IgD-negative memory B cell (primary cell): ENCODE measurements at regions not wholly inside any gene's neighbourhood (a gene's known extent, or its start where the extent isn't known, plus 50 kb on each side); places are given as distances from the start of the nearest gene placed in this dataset.
"Not testable (repeated sequence)": the region's sequence is repeated elsewhere in the genome, so short reads cannot be mapped to it uniquely, and the experiment has no call there.

ENCODE experiments used
- H3K27ac Mint-ChIP-seq, 3 donors: one replicate each; pipeline ENCODE4 v1.8.0; 2020 to 2022; ENCODE audit warnings: mild to moderate bottlenecking in 3 of 3, mixed read lengths in 3 of 3, moderate library complexity in 1 of 3
- H3K27me3 Mint-ChIP-seq: one replicate; pipeline ENCODE4 v1.8.0; 2021; ENCODE audit warnings: mixed read lengths
- H3K36me3 Mint-ChIP-seq: one replicate; pipeline ENCODE4 v1.8.0; 2020; ENCODE audit warnings: mild to moderate bottlenecking, mixed read lengths
- H3K4me1 Mint-ChIP-seq, 3 donors: one replicate each; pipeline ENCODE4 v1.8.0; 2020 to 2022; ENCODE audit warnings: mixed read lengths in 3 of 3, mild to moderate bottlenecking in 1 of 3
- H3K4me3 Mint-ChIP-seq, 4 donors: one replicate each; pipeline ENCODE4 v1.8.0; 2020 to 2022; ENCODE audit warnings: mild to moderate bottlenecking in 4 of 4, mixed read lengths in 4 of 4, moderate library complexity in 3 of 4
- H3K9me3 Mint-ChIP-seq, 3 donors: one replicate each; pipeline ENCODE4 v1.8.0; 2020 to 2021; ENCODE audit warnings: mixed read lengths in 3 of 3, mild to moderate bottlenecking in 1 of 3

- Mint-ChIP-seq H3K27me3 (no peaks in the 10 kb centered on the region), H3K27ac (peak overlapping the region in 1 of 3 donors; percentile 78), H3K4me3 (no peak overlapping the region), H3K9me3 (peaks cover 0 to 3% (median 0%) of the 10 kb centered on the region in 3 donors), H3K4me1 (no peaks in the 10 kb centered on the region), H3K36me3 (peaks cover 2% of the 10 kb centered on the region)
Measured at GRCh38 chr7:106590209-106590816, 70.6 kb downstream of the CCDC71L start.

- Mint-ChIP-seq H3K4me3 (no peak overlapping the region), H3K36me3 (peaks cover 2% of the 10 kb centered on the region), H3K9me3 (peaks cover 0 to 3% (median 0%) of the 10 kb centered on the region in 3 donors), H3K4me1 (no peaks in the 10 kb centered on the region), H3K27me3 (no peaks in the 10 kb centered on the region), H3K27ac (no peak overlapping the region)
Measured at GRCh38 chr7:106589198-106589879, 71.6 kb downstream of the CCDC71L start.

- Mint-ChIP-seq H3K27me3 (no peaks in the 10 kb centered on the region), H3K4me3 (no peak overlapping the region)
Measured at GRCh38 chr7:106588422-106589197, 72.3 kb downstream of the CCDC71L start.

GRCh38 chr7:106584914-106585759 lies 75.8 kb downstream of the CCDC71L start:
- no peaks in the 10 kb centered on the region for H3K4me1 Mint-ChIP-seq
- H3K4me3 Mint-ChIP-seq, result no peak overlapping the region
- no peak overlapping the region for H3K27ac Mint-ChIP-seq
- peaks cover 0 to 4% (median 2%) of the 10 kb centered on the region in 3 donors for H3K9me3 Mint-ChIP-seq
- H3K27me3 Mint-ChIP-seq, result no peaks in the 10 kb centered on the region
- H3K36me3 Mint-ChIP-seq, result peaks cover 6% of the 10 kb centered on the region

More at GRCh38 chr7:106588422-106589197, 72.3 kb downstream of the CCDC71L start:
- H3K9me3 Mint-ChIP-seq, result peaks cover 0 to 6% (median 2%) of the 10 kb centered on the region in 3 donors
- peaks cover 2% of the 10 kb centered on the region for H3K36me3 Mint-ChIP-seq
- no peak overlapping the region for H3K27ac Mint-ChIP-seq
- H3K4me1 Mint-ChIP-seq, result no peaks in the 10 kb centered on the region

GRCh38 chr7:106583706-106584690 lies 77.0 kb downstream of the CCDC71L start:
- no peak overlapping the region for H3K4me3 Mint-ChIP-seq
- H3K4me1 Mint-ChIP-seq, result no peaks in the 10 kb centered on the region
- no peak overlapping the region for H3K27ac Mint-ChIP-seq
- H3K27me3 Mint-ChIP-seq, result no peaks in the 10 kb centered on the region
- H3K9me3 Mint-ChIP-seq, result peaks cover 0 to 4% (median 2%) of the 10 kb centered on the region in 3 donors
- peaks cover 6% of the 10 kb centered on the region for H3K36me3 Mint-ChIP-seq

- H3K27ac Mint-ChIP-seq, result no peak overlapping the region
Measured at GRCh38 chr7:106583100-106583499, 77.9 kb downstream of the CCDC71L start.

GRCh38 chr7:106582365-106582764 lies 78.6 kb downstream of the CCDC71L start:
- H3K9me3 Mint-ChIP-seq, result peaks cover 0 to 4% (median 2%) of the 10 kb centered on the region in 3 donors
- no peaks in the 10 kb centered on the region for H3K4me1 Mint-ChIP-seq
- H3K27ac Mint-ChIP-seq, result no peak overlapping the region
- H3K27me3 Mint-ChIP-seq, result no peaks in the 10 kb centered on the region
- H3K36me3 Mint-ChIP-seq, result peaks cover 6% of the 10 kb centered on the region
- no peak overlapping the region for H3K4me3 Mint-ChIP-seq

More at GRCh38 chr7:106583100-106583499, 77.9 kb downstream of the CCDC71L start:
- Mint-ChIP-seq H3K27me3 (no peaks in the 10 kb centered on the region), H3K4me3 (no peak overlapping the region), H3K9me3 (peaks cover 0 to 4% (median 2%) of the 10 kb centered on the region in 3 donors), H3K36me3 (peaks cover 6% of the 10 kb centered on the region), H3K4me1 (no peaks in the 10 kb centered on the region)

GRCh38 chr7:106579086-106579485 lies 81.9 kb downstream of the CCDC71L start:
- H3K27ac Mint-ChIP-seq, H3K27me3 Mint-ChIP-seq, H3K4me3 Mint-ChIP-seq, H3K9me3 Mint-ChIP-seq, H3K4me1 Mint-ChIP-seq, H3K36me3 Mint-ChIP-seq: not testable (repeated sequence)

GRCh38 chr7:106575138-106575823 lies 85.7 kb downstream of the CCDC71L start:
- Mint-ChIP-seq H3K4me3 (no peak overlapping the region), H3K27me3 (no peaks in the 10 kb centered on the region), H3K27ac (no peak overlapping the region), H3K36me3 (peaks cover 6% of the 10 kb centered on the region), H3K4me1 (no peaks in the 10 kb centered on the region), H3K9me3 (no peaks in the 10 kb centered on the region)

- no peak overlapping the region for H3K27ac Mint-ChIP-seq
- no peak overlapping the region for H3K4me3 Mint-ChIP-seq
- H3K9me3 Mint-ChIP-seq, result no peaks in the 10 kb centered on the region
- H3K27me3 Mint-ChIP-seq, result no peaks in the 10 kb centered on the region
- H3K4me1 Mint-ChIP-seq, result no peaks in the 10 kb centered on the region
- H3K36me3 Mint-ChIP-seq, result peaks cover 6% of the 10 kb centered on the region
Measured at GRCh38 chr7:106573738-106574137, 87.2 kb downstream of the CCDC71L start.

GRCh38 chr7:106573125-106573663 lies 87.8 kb downstream of the CCDC71L start:
- H3K27ac Mint-ChIP-seq, result no peak overlapping the region
- H3K9me3 Mint-ChIP-seq, result no peaks in the 10 kb centered on the region
- peaks cover 4% of the 10 kb centered on the region for H3K27me3 Mint-ChIP-seq
- H3K4me3 Mint-ChIP-seq, result no peak overlapping the region
- peaks cover 6% of the 10 kb centered on the region for H3K36me3 Mint-ChIP-seq
- H3K4me1 Mint-ChIP-seq, result no peaks in the 10 kb centered on the region

- no peaks in the 10 kb centered on the region for H3K9me3 Mint-ChIP-seq
- no peak overlapping the region for H3K4me3 Mint-ChIP-seq
- H3K4me1 Mint-ChIP-seq, result no peaks in the 10 kb centered on the region
- H3K36me3 Mint-ChIP-seq, result peaks cover 6% of the 10 kb centered on the region
- H3K27me3 Mint-ChIP-seq, result peaks cover 4% of the 10 kb centered on the region
- no peak overlapping the region for H3K27ac Mint-ChIP-seq
Measured at GRCh38 chr7:106572394-106573124, 88.4 kb downstream of the CCDC71L start.

- Mint-ChIP-seq H3K4me1 (no peaks in the 10 kb centered on the region), H3K4me3 (no peak overlapping the region), H3K9me3 (no peaks in the 10 kb centered on the region), H3K36me3 (peaks cover 9% of the 10 kb centered on the region), H3K27me3 (peaks cover 4% of the 10 kb centered on the region), H3K27ac (peak overlapping the region in 1 of 3 donors; percentile 51)
Measured at GRCh38 chr7:106571563-106571962, 89.4 kb downstream of the CCDC71L start.
